H1 (cell line): ENCODE measurements at regions not wholly inside any gene's neighbourhood (a gene's known extent, or its start where the extent isn't known, plus 50 kb on each side); places are given as distances from the start of the nearest gene placed in this dataset.

Source experiments
- CTCF ChIA-PET: fragments of 300-600 bp; sonication (Branson Sonifier 250); formaldehyde crosslinking; loops from one replicate; lab custom pipeline; 2021; ENCODE audit not compliant: partially characterized antibody; lab: Charles Lee
- POLR2A ChIA-PET: fragments of 300-600 bp; sonication (Branson Sonifier 250); formaldehyde crosslinking; loops from one replicate; lab custom pipeline; 2021; ENCODE audit warnings: inconsistent platforms; ENCODE audit not compliant: partially characterized antibody; lab: Charles Lee
- DNase-seq, 2 experiments: peaks; one replicate each; pipeline versions ENCODE4 v3.0.0 to v3.0.0-alpha.2; 2010 to 2022; ENCODE audit warnings: low spot score in 2 of 2, low read depth in 1 of 2, mixed read lengths in 1 of 2
- FAIRE-seq: peaks from 2 replicates; lab custom pipeline; 2011; peaks lifted over from hg19 to GRCh38; lab: Jason Lieb, UNC
- H2AFZ ChIP-seq: 2 replicates; pipeline ENCODE4 v1.8.1; 2012; ENCODE audit warnings: low read length, inconsistent platforms
- H2AK5ac ChIP-seq: 2 replicates; pipeline ENCODE4 v1.6.1; 2013; ENCODE audit warnings: low read depth, low read length
- H2BK120ac ChIP-seq: replicated peaks from 2 replicates; pipeline ENCODE3; 2013; ENCODE audit warnings: low read depth, low read length, inconsistent platforms
- H2BK12ac ChIP-seq: 2 replicates; pipeline ENCODE4 v1.6.1; 2013; ENCODE audit warnings: low read depth, low read length
- H2BK15ac ChIP-seq: 2 replicates; pipeline ENCODE4 v1.6.1; 2013; ENCODE audit warnings: low read length
- H2BK20ac ChIP-seq: 2 replicates; pipeline ENCODE4 v1.6.1; 2013; ENCODE audit warnings: low read length
- H2BK5ac ChIP-seq: 2 replicates; pipeline ENCODE4 v1.6.1; 2013; ENCODE audit warnings: low read depth, low read length
- H3K14ac ChIP-seq: 2 replicates; pipeline ENCODE4 v1.6.1; 2013; ENCODE audit warnings: inconsistent platforms; ENCODE audit not compliant: insufficient read length
- H3K18ac ChIP-seq: 2 replicates; pipeline ENCODE4 v1.6.1; 2013; ENCODE audit warnings: low read length; ENCODE audit errors: extremely low read depth
- H3K23ac ChIP-seq: 2 replicates; pipeline ENCODE4 v1.6.1; 2013; ENCODE audit warnings: inconsistent platforms; ENCODE audit not compliant: insufficient read length
- H3K23me2 ChIP-seq: 2 replicates; pipeline ENCODE4 v1.6.1; 2013; ENCODE audit warnings: low read depth, low read length
- H3K27ac ChIP-seq: 2 replicates; pipeline ENCODE4 v1.6.1; 2011; ENCODE audit warnings: low read depth, low read length, inconsistent platforms
- H3K27me3 ChIP-seq, 4 experiments: replicated peaks in 1 of 4; 1 replicate in 1 of 4; 2 replicates in 3 of 4; pipeline versions ENCODE4 v1.6.1 to v1.8.1; 2011 to 2013; ENCODE audit warnings: low read length in 3 of 4, mild to moderate bottlenecking in 3 of 4, inconsistent platforms in 2 of 4, mixed read lengths in 2 of 4, moderate library complexity in 1 of 4; ENCODE audit not compliant: control insufficient read depth in 3 of 4, insufficient read depth in 3 of 4; ENCODE audit errors: extremely low read depth in 1 of 4
- H3K36me3 ChIP-seq, 4 experiments: 2 replicates each; pipeline versions ENCODE4 v1.6.1 to v1.8.1; 2011 to 2013; ENCODE audit warnings: mild to moderate bottlenecking in 4 of 4, low read length in 3 of 4, moderate library complexity in 2 of 4, control low read depth in 1 of 4, inconsistent platforms in 1 of 4; ENCODE audit not compliant: insufficient read depth in 4 of 4, control insufficient read depth in 2 of 4
- H3K4ac ChIP-seq: replicated peaks from 2 replicates; pipeline ENCODE3; 2013; ENCODE audit warnings: low read length, low read depth, mixed read lengths, inconsistent platforms; ENCODE audit not compliant: insufficient read length
- H3K4me1 ChIP-seq, 4 experiments: replicated peaks in 1 of 4; 1 replicate in 1 of 4; 2 replicates in 3 of 4; pipeline versions ENCODE4 v1.6.1 to v1.8.1; 2011 to 2013; ENCODE audit warnings: low read length in 3 of 4, inconsistent platforms in 2 of 4, mixed read lengths in 1 of 4; ENCODE audit not compliant: insufficient read depth in 4 of 4, control insufficient read depth in 3 of 4
- H3K4me2 ChIP-seq, 2 experiments: 2 replicates each; pipeline versions ENCODE4 v1.6.1 to v1.8.1; 2011 to 2013; ENCODE audit warnings: low read depth in 2 of 2, low read length in 2 of 2, control low read depth in 1 of 2, inconsistent platforms in 1 of 2, mild to moderate bottlenecking in 1 of 2; ENCODE audit not compliant: insufficient read depth in 1 of 2
- H3K4me3 ChIP-seq, 4 experiments: fragments of 200-600, 300-600 bp in 1 of 4; sonication (generic), shearing (Covaris generic), sonication (Bioruptor Twin) in 1 of 4; 2 replicates each; pipeline versions ENCODE4 v1.5.1 to v1.8.1; 2011 to 2016; ENCODE audit warnings: low read length in 4 of 4, low read depth in 3 of 4, control low read depth in 2 of 4, inconsistent platforms in 2 of 4, mild to moderate bottlenecking in 2 of 4, mixed read lengths in 1 of 4, moderate library complexity in 1 of 4; ENCODE audit not compliant: insufficient read depth in 2 of 4; ENCODE audit errors: extremely low read depth in 1 of 4
- H3K56ac ChIP-seq: replicated peaks from 2 replicates; pipeline ENCODE3; 2013; ENCODE audit warnings: low read depth, mild to moderate bottlenecking, mixed read lengths, low read length, inconsistent platforms; ENCODE audit not compliant: insufficient read length
- H3K79me1 ChIP-seq: 2 replicates; pipeline ENCODE4 v1.6.1; 2013; ENCODE audit warnings: low read depth, low read length, control low read depth
- H3K79me2 ChIP-seq, 2 experiments: 2 replicates each; pipeline versions ENCODE4 v1.6.1 to v1.8.1; 2012 to 2013; ENCODE audit warnings: low read length in 2 of 2, mild to moderate bottlenecking in 2 of 2, inconsistent platforms in 1 of 2; ENCODE audit not compliant: insufficient read depth in 2 of 2, control insufficient read depth in 1 of 2
- H3K9ac ChIP-seq, 4 experiments: replicated peaks in 1 of 4; 1 replicate in 1 of 4; 2 replicates in 3 of 4; pipeline versions ENCODE4 v1.6.1 to v1.8.1; 2011 to 2013; ENCODE audit warnings: low read depth in 3 of 4, low read length in 3 of 4, control low read depth in 2 of 4, mild to moderate bottlenecking in 2 of 4, moderate library complexity in 2 of 4, inconsistent platforms in 1 of 4; ENCODE audit errors: extremely low read depth in 1 of 4
- H3K9me3 ChIP-seq, 2 experiments: 2 replicates each; pipeline versions ENCODE4 v1.6.1 to v1.8.1; 2012 to 2013; ENCODE audit warnings: mild to moderate bottlenecking in 2 of 2, moderate library complexity in 2 of 2, control low read depth in 1 of 2, inconsistent platforms in 1 of 2, low read depth in 1 of 2, low read length in 1 of 2, mixed read lengths in 1 of 2; ENCODE audit not compliant: insufficient read depth in 2 of 2
- H4K20me1 ChIP-seq, 2 experiments: replicated peaks in 1 of 2; 2 replicates each; pipeline versions ENCODE3 to v1.8.1; 2011 to 2013; ENCODE audit warnings: inconsistent platforms in 2 of 2, low read length in 2 of 2, mild to moderate bottlenecking in 1 of 2; ENCODE audit not compliant: insufficient read depth in 2 of 2, control insufficient read depth in 1 of 2
- H4K5ac ChIP-seq: 2 replicates; pipeline ENCODE4 v1.6.1; 2013; ENCODE audit warnings: low read length, low read depth, mixed read lengths, inconsistent platforms; ENCODE audit not compliant: insufficient read length
- H4K8ac ChIP-seq: 2 replicates; pipeline ENCODE4 v1.8.0; 2013; ENCODE audit warnings: mild to moderate bottlenecking, moderate library complexity, low read length, inconsistent platforms; ENCODE audit not compliant: insufficient read depth; ENCODE audit errors: extremely low read depth
- H4K91ac ChIP-seq: replicated peaks from 2 replicates; pipeline ENCODE3; 2013; ENCODE audit warnings: low read length, mixed read lengths, inconsistent platforms; ENCODE audit not compliant: insufficient read length
- MAFK ChIP-seq: IDR thresholded peaks from 2 replicates; pipeline ENCODE4 v1.6.1; 2012; ENCODE audit warnings: low read depth, mild to moderate bottlenecking, improper control_type of control experiment, low read length
- POU5F1 ChIP-seq: IDR thresholded peaks from 2 replicates; pipeline ENCODE4 v1.6.1; 2011; ENCODE audit warnings: low read depth, mild to moderate bottlenecking, low read length, moderate library complexity
- WGBS, 2 experiments: shearing (Covaris generic) in 1 of 2; methylation state at CpG; one replicate each; pipeline versions ENCODE4 v1.1.6 to v1.1.7; 2013 to 2015; ENCODE audit warnings: low lambda C conversion rate in 2 of 2, mixed read lengths in 2 of 2, inconsistent platforms in 1 of 2, low coverage in 1 of 2, missing lambda C conversion rate in 1 of 2; ENCODE audit not compliant: insufficient replicate concordance in 2 of 2, insufficient coverage in 1 of 2, insufficient read length in 1 of 2; ENCODE audit errors: extremely low coverage in 1 of 2, missing lambda C conversion rate in 1 of 2; 5-methylcytosine and 5-hydroxymethylcytosine counted together

DNA sequence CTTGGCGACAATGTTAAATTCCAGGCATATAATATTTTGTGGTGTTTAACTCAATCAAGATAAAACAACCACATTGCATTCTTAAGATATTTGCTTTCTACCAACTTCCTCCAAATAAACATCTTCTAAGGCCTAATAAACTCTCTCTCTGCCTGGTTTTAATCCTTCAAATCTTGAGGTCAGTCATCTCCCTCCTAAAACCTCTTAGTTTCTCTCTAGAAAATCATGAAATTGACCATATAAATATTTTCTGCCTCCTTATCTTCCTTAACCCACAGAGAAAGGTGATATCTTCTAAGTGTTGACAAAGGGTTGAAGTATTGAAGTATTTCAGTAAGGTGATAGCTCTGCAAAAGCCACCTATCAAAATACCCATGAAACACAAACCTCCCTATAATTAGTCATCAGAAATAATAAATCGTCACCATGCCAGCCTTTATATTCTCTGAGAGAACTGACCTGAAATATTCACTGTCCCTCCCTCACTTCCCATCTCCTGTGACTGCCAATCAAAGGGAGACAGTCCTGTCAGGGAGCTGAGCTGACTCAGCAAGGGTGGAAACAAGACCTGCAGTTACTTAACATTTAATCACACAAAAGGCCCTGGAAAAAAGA, 1261.1 kb downstream of the ROBO1 start:
- Histone ChIP-seq H4K91ac (no peak overlapping the region), H2BK20ac (no peak overlapping the region), H3K4me1 (no peaks in the 10 kb centered on the region), H3K23ac (no peak overlapping the region), H4K8ac (no peak overlapping the region), H3K56ac (no peak overlapping the region), H3K9ac (no peak overlapping the region), H3K14ac (no peak overlapping the region), H2BK120ac (no peak overlapping the region), H3K27ac (no peak overlapping the region), H4K20me1 (no peaks in the 10 kb centered on the region), H3K4ac (no peak overlapping the region), H2AK5ac (no peak overlapping the region), H3K23me2 (no peaks in the 10 kb centered on the region), H3K9me3 (no peaks in the 10 kb centered on the region), H2BK12ac (no peak overlapping the region), H3K79me1 (no peaks in the 10 kb centered on the region), H3K18ac (no peak overlapping the region), H3K4me2 (no peak overlapping the region), H3K4me3 (no peak overlapping the region), H2BK15ac (no peak overlapping the region), H3K27me3 (no peaks in the 10 kb centered on the region), H4K5ac (no peak overlapping the region), H2BK5ac (no peak overlapping the region), H3K36me3 (no peaks in the 10 kb centered on the region), H3K79me2 (no peaks in the 10 kb centered on the region), H2AFZ (0 out of 2 replicates have a peak overlapping the region, but pooled peaks have one; percentile 21)
- ChIA-PET CTCF (no interaction called here), POLR2A (no interaction called here)
- 76% methylated on average over 2 of the region's 2 CpGs; no CpG with 5 or more reads in 1 of the 2 experiments for WGBS, 2 experiments
- TF ChIP-seq MAFK = peak; percentile 47; the same call in 1 of the 2 replicates
- no peak for TF ChIP-seq POU5F1
- no peak for FAIRE-seq
- no peak for DNase-seq
